ENCODE measurements at regions not wholly inside any gene's neighbourhood (a gene's known extent, or its start where the extent isn't known, plus 50 kb on each side); places are given as distances from the start of the nearest gene placed in this dataset.

GRCh38 chr2:64315291-64315960 is 138.5 kb upstream of the LGALSL start:
- Histone ChIP-seq H3K27ac (ENCODE audit: poor library complexity, severe bottlenecking) (no peak overlapping the region), H3K4me1 (ENCODE audit: insufficient read depth, poor library complexity, severe bottlenecking) (peaks cover 3% of the 10 kb centered on the region), H3K36me3 (ENCODE audit: low read depth) (no peaks in the 10 kb centered on the region), H3K27me3 (ENCODE audit: insufficient read depth, poor library complexity, severe bottlenecking) (no peaks in the 10 kb centered on the region), H3K9me3 (ENCODE audit: severe bottlenecking) (no peaks in the 10 kb centered on the region), H3K4me3 (ENCODE audit: severe bottlenecking) (no peak overlapping the region)
- TF ChIP-seq CTCF (IDR thresholded peaks at IDR 0.05; ENCODE audit: poor library complexity, severe bottlenecking), result no peak
- ATAC-seq (ENCODE audit: low read depth), result no peak
- no peak for DNase-seq (ENCODE audit: low spot score)

GRCh38 chr2:64317707-64318475 is 136.1 kb upstream of the LGALSL start:
- H3K27ac ChIP-seq (ENCODE audit: poor library complexity, severe bottlenecking), result no peak overlapping the region
- TF ChIP-seq CTCF (IDR thresholded peaks at IDR 0.05; ENCODE audit: poor library complexity, severe bottlenecking), result no peak
- no peaks in the 10 kb centered on the region for H3K27me3 ChIP-seq (ENCODE audit: insufficient read depth, poor library complexity, severe bottlenecking)
- H3K36me3 ChIP-seq (ENCODE audit: low read depth), result no peaks in the 10 kb centered on the region
- H3K9me3 ChIP-seq (ENCODE audit: severe bottlenecking), result no peaks in the 10 kb centered on the region
- H3K4me1 ChIP-seq (ENCODE audit: insufficient read depth, poor library complexity, severe bottlenecking), result no peaks in the 10 kb centered on the region
- no peak for DNase-seq (ENCODE audit: low spot score)
- no peak for ATAC-seq (ENCODE audit: low read depth)
- no peak overlapping the region for H3K4me3 ChIP-seq (ENCODE audit: severe bottlenecking)

- Histone ChIP-seq H3K36me3 (ENCODE audit: low read depth) (no peaks in the 10 kb centered on the region), H3K9me3 (ENCODE audit: severe bottlenecking) (no peaks in the 10 kb centered on the region), H3K27me3 (ENCODE audit: insufficient read depth, poor library complexity, severe bottlenecking) (no peaks in the 10 kb centered on the region), H3K4me1 (ENCODE audit: insufficient read depth, poor library complexity, severe bottlenecking) (no peaks in the 10 kb centered on the region), H3K4me3 (ENCODE audit: severe bottlenecking) (no peak overlapping the region), H3K27ac (ENCODE audit: poor library complexity, severe bottlenecking) (no peak overlapping the region)
- TF ChIP-seq CTCF (IDR thresholded peaks at IDR 0.05; ENCODE audit: poor library complexity, severe bottlenecking), result no peak
- DNase-seq (ENCODE audit: low spot score), result no peak
- ATAC-seq (ENCODE audit: low read depth), result no peak
Measured at GRCh38 chr2:64318476-64318748, 135.6 kb upstream of the LGALSL start.

GRCh38 chr2:64319896-64320295 is 134.1 kb upstream of the LGALSL start:
- ATAC-seq (ENCODE audit: low read depth), result no peak
- H3K9me3 ChIP-seq (ENCODE audit: severe bottlenecking), result no peaks in the 10 kb centered on the region
- H3K4me3 ChIP-seq (ENCODE audit: severe bottlenecking), result no peak overlapping the region
- H3K27me3 ChIP-seq (ENCODE audit: insufficient read depth, poor library complexity, severe bottlenecking), result no peaks in the 10 kb centered on the region
- H3K36me3 ChIP-seq (ENCODE audit: low read depth), result no peaks in the 10 kb centered on the region
- no peak for DNase-seq (ENCODE audit: low spot score)
- H3K27ac ChIP-seq (ENCODE audit: poor library complexity, severe bottlenecking), result no peak overlapping the region
- TF ChIP-seq CTCF (IDR thresholded peaks at IDR 0.05; ENCODE audit: poor library complexity, severe bottlenecking), result no peak
- no peaks in the 10 kb centered on the region for H3K4me1 ChIP-seq (ENCODE audit: insufficient read depth, poor library complexity, severe bottlenecking)

- no peak for TF ChIP-seq CTCF (IDR thresholded peaks at IDR 0.05; ENCODE audit: poor library complexity, severe bottlenecking)
Measured at GRCh38 chr2:64322433-64322832, 131.5 kb upstream of the LGALSL start.

More at GRCh38 chr2:64322433-64322832, 131.5 kb upstream of the LGALSL start:
- Histone ChIP-seq H3K27me3 (ENCODE audit: insufficient read depth, poor library complexity, severe bottlenecking) (no peaks in the 10 kb centered on the region), H3K4me3 (ENCODE audit: severe bottlenecking) (no peak overlapping the region), H3K4me1 (ENCODE audit: insufficient read depth, poor library complexity, severe bottlenecking) (no peaks in the 10 kb centered on the region), H3K27ac (ENCODE audit: poor library complexity, severe bottlenecking) (no peak overlapping the region), H3K36me3 (ENCODE audit: low read depth) (no peaks in the 10 kb centered on the region), H3K9me3 (ENCODE audit: severe bottlenecking) (no peaks in the 10 kb centered on the region)
- ATAC-seq (ENCODE audit: low read depth) (no peak), DNase-seq (ENCODE audit: low spot score) (no peak)
